Iris pigment epithelial cell (primary cell): ENCODE measurements at regions not wholly inside any gene's neighbourhood (a gene's known extent, or its start where the extent isn't known, plus 50 kb on each side); places are given as distances from the start of the nearest gene placed in this dataset.
A peak's percentile ranks its signal among the peaks of the same experiment; 100 is the strongest.
"Not testable (repeated sequence)": the region's sequence is repeated elsewhere in the genome, so short reads cannot be mapped to it uniquely, and the experiment has no call there.

Source experiments
- DNase-seq: peaks from one replicate; pipeline ENCODE4 v3.0.0-alpha.2; 2011; ENCODE audit warnings: low read depth

GRCh38 chr5:100694100-100694499, 158.9 kb downstream of the FAM174A start:
- DNase-seq, result no peak

DNA sequence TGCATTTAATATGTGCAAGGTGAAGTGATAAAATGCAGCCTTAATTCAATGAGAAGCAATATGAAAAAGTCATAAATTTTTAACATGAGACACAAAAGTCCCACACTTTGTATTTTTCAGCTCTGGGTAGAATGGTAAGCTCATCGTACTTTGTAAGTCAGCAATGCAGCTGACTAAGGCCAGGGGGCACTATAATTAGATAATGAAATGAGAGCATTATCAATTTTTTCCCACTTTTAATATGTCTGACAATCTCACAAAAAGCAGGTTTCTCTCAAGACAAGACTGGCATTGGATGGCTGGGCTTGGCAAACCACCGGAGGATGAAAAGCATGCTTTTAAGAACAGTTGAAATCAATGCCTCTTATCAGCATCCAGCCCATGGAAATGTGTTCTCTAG, 162.8 kb downstream of the FAM174A start:
- DNase-seq, result no peak

GRCh38 chr5:100706776-100707175, 171.6 kb downstream of the FAM174A start:
- peak; percentile 71 for DNase-seq

GRCh38 chr5:100708645-100709171, 173.5 kb downstream of the FAM174A start:
- DNase-seq, result no peak

GRCh38 chr5:100709771-100710170, 174.6 kb downstream of the FAM174A start:
- no peak for DNase-seq

DNA sequence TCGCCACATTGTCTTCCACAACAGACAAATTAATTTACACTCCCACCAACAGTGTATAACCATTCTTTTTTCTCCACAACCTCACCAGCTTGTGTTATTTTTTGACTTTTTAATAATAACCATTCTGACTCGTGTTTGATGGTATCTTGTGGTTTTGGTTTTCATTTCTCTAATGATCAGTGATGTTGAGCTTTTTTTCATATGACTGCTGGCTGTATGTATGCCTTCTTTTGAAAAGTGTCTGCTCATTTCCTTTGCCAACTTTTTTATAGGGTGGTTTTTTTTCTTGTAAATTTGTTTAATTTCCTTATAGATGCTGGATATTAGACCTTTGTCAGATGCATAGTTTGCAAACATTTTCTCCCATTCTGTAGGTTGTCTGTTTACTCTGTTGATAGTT, 179.6 kb downstream of the FAM174A start:
- not testable (repeated sequence) for DNase-seq

- no peak for DNase-seq
These were observed 180.4 kb downstream of the ST8SIA4 start for GRCh38 chr5:100722657-100723056.

- no peak for DNase-seq
These were observed 179.9 kb downstream of the ST8SIA4 start for GRCh38 chr5:100723229-100723628.

GRCh38 chr5:100726116-100726515, 177.0 kb downstream of the ST8SIA4 start:
- DNase-seq, result no peak

DNA sequence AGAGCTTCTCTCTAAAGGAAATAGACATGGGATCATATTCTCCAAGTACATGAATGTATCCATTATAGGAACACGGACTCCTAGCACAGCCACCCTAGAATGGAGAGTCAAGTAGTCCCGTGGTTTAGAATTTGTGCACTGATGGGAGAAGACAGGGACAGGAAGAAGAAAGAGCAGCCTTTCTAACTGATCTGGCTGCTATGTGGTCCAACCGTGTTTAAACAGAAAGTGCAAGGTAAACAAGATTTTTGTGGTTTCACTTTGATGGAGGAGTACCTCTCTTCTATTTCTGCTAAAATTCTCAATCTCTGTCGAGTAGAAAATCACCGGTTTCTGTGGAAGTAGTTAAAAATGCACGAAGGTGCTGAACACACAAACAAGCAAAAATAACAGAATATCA, 171.3 kb downstream of the ST8SIA4 start:
- no peak for DNase-seq

DNA sequence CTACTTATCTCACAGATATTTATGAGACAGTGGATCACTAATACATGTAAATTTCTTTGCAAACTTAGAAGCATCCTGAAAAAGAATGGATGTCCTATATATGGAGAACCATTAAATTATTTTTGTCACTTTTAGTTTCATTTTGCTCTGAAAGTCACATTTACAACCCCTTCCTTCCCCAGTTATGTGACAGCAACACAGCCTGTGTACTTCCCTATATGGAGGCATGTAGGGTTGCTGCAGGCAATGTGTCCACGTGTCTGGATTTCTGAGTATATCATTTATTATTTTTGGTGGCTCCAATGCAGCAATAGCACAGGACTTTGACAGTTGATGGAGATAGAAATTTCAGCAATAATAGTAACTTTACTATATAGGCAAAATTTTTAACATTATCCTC, 156.4 kb downstream of the ST8SIA4 start:
- DNase-seq, result no peak

- no peak for DNase-seq
These were observed 153.3 kb downstream of the ST8SIA4 start for GRCh38 chr5:100749771-100750284.

DNA sequence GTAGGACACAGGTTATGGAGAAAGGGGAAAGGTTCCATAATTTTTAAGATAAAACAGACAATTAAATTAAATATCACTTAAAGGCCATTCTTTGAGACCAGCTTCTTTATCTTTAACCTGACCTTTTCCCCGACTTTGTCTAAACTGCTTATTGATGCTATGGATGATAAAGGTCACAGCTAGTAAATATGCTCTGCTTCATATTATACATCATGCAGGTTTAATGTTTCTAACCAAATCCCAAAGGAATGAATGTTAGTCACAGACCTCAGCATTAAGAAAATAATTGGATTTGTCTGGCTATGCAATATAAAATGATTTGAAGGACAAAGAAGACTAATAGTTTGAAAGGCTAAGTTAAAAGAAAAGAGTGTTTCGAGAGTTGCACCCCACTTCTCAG, 147.6 kb downstream of the ST8SIA4 start:
- DNase-seq, result no peak
